NT2/D1 (cell line): ENCODE measurements at regions not wholly inside any gene's neighbourhood (a gene's known extent, or its start where the extent isn't known, plus 50 kb on each side); places are given as distances from the start of the nearest gene placed in this dataset.

Experiments used
- YY1 ChIP-seq: IDR thresholded peaks from 2 replicates; pipeline ENCODE4 v1.6.1; 2011; ENCODE audit not compliant: insufficient read length, insufficient read depth
- ZNF274 ChIP-seq: IDR thresholded peaks from 2 replicates; pipeline ENCODE4 v1.6.1; 2011; ENCODE audit warnings: mild to moderate bottlenecking, low read depth, low read length

DNA sequence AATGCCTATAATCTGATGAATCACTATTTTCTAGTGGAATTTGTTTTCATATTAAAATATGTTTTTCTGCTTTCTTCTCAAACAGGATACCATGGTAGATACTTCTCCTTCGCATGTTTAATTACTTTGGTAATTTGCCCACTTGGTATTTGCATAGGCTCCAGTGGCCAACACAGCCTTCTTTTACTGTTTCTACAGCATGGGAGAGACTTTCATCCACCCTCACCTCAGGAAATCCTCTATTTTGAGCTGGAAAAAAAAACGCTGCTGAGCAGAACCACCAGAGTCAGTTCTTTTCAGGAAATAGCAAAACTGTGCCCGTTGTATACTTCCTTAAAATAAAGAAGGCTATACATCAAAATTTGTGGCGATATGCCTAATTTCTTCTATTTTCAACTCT, 213.3 kb downstream of the MDFIC start:
- no peak for TF ChIP-seq ZNF274
- no peak for TF ChIP-seq YY1
